ENCODE measurements at regions not wholly inside any gene's neighbourhood (a gene's known extent, or its start where the extent isn't known, plus 50 kb on each side); places are given as distances from the start of the nearest gene placed in this dataset.

DNA sequence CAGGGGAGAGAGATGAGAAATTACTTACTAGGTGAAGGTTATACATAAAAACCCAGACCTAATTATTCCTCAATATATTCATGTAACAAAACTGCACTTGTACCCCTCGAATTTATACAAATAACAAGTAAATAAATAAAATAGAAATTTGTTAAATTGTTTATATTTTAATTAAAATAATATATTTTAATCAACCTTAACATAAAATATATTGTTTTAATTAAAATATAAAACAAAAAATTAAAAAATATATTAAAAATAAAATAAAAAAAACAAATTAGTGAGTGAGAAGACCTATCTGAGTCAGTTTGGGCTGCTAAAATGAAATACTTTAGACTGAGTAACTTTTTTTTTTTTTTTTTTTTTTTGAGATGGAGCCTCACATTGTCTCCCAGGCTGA is 87.4 kb upstream of the PCDH7 start:
- Histone ChIP-seq H3K27me3 (no peaks in the 10 kb centered on the region), H3K27ac (no peak overlapping the region), H3K9me3 (no peaks in the 10 kb centered on the region), H3K4me3 (no peak overlapping the region), H3K4me1 (no peaks in the 10 kb centered on the region), H3K36me3 (no peaks in the 10 kb centered on the region)
- intact Hi-C loops (cut with DNase I; ENCODE audit: low total_unique reads): no loop called here
- TF ChIP-seq POLR2A (IDR thresholded peaks at IDR 0.05): no peak
- TF ChIP-seq, protein P1, sequence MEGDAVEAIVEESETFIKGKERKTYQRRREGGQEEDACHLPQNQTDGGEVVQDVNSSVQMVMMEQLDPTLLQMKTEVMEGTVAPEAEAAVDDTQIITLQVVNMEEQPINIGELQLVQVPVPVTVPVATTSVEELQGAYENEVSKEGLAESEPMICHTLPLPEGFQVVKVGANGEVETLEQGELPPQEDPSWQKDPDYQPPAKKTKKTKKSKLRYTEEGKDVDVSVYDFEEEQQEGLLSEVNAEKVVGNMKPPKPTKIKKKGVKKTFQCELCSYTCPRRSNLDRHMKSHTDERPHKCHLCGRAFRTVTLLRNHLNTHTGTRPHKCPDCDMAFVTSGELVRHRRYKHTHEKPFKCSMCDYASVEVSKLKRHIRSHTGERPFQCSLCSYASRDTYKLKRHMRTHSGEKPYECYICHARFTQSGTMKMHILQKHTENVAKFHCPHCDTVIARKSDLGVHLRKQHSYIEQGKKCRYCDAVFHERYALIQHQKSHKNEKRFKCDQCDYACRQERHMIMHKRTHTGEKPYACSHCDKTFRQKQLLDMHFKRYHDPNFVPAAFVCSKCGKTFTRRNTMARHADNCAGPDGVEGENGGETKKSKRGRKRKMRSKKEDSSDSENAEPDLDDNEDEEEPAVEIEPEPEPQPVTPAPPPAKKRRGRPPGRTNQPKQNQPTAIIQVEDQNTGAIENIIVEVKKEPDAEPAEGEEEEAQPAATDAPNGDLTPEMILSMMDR (IDR thresholded peaks at IDR 0.05 in 4 of 5, conservative IDR thresholded peaks at IDR 0.05 in 1 of 5): no peak
- ATAC-seq (no peak), DNase-seq (no peak)
- in situ Hi-C loops (cut with MboI; ENCODE audit: low sequenced_read_pairs in 4 of 4): no loop called here

DNA sequence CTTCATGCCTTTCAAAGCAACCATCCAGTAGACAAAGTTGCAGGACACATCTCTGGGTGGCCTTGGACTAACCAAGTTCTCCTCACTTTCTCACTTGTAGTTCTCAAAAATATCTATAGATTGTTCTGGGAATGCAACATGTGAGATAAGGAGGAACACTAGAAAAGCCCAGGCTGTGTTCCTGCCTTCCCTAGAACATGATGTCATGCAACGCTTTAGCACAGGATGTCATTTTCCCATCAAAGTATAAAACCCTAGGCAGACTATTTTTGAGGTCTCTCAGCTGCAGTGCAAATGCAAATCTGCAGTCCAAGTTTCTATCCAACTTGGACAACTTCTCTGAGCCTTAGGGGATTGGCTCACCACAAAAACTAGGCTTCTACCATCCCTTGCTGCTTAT is 78.8 kb upstream of the PCDH7 start:
- Histone ChIP-seq H3K27me3 (no peaks in the 10 kb centered on the region), H3K36me3 (no peaks in the 10 kb centered on the region), H3K27ac (no peak overlapping the region), H3K4me3 (no peak overlapping the region), H3K9me3 (no peaks in the 10 kb centered on the region), H3K4me1 (no peaks in the 10 kb centered on the region)
- intact Hi-C loops (cut with DNase I; ENCODE audit: low total_unique reads): no loop called here
- ATAC-seq (no peak), DNase-seq (no peak)
- in situ Hi-C loops (cut with MboI; ENCODE audit: low sequenced_read_pairs in 4 of 4): no loop called here
- no peak for TF ChIP-seq POLR2A (IDR thresholded peaks at IDR 0.05)
- TF ChIP-seq, protein P1 (IDR thresholded peaks at IDR 0.05 in 4 of 5, conservative IDR thresholded peaks at IDR 0.05 in 1 of 5): no peak

DNA sequence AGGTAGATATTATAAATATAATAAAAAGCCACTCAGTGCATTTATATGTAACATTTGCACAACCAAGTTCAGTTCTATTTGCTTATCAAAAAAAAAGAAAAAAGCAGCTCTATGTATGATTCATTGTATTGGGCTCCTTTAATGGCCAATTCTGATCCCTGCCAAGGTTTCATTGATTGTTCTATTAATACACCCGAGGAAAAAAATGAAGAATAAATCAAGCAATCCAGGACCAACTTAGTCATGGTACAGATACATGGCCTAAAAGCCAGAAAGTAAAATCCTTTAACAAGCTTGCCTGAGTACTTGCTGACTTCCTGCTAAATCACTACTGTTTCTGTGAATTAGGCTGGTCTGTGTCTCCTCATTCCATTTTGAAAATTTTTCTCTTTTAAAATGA is 77.6 kb upstream of the PCDH7 start:
- no peaks in the 10 kb centered on the region for H3K27me3 ChIP-seq
- no peaks in the 10 kb centered on the region for H3K4me1 ChIP-seq
- TF ChIP-seq, protein P1 (IDR thresholded peaks at IDR 0.05 in 4 of 5, conservative IDR thresholded peaks at IDR 0.05 in 1 of 5): no peak
- TF ChIP-seq POLR2A (IDR thresholded peaks at IDR 0.05): no peak
- ATAC-seq: no peak
- no peak overlapping the region for H3K27ac ChIP-seq
- no peak overlapping the region for H3K4me3 ChIP-seq
- H3K36me3 ChIP-seq: no peaks in the 10 kb centered on the region
- intact Hi-C loops (cut with DNase I; ENCODE audit: low total_unique reads) (no loop called here), in situ Hi-C loops (cut with MboI; ENCODE audit: low sequenced_read_pairs in 4 of 4) (no loop called here)
- DNase-seq: no peak
- no peaks in the 10 kb centered on the region for H3K9me3 ChIP-seq

DNA sequence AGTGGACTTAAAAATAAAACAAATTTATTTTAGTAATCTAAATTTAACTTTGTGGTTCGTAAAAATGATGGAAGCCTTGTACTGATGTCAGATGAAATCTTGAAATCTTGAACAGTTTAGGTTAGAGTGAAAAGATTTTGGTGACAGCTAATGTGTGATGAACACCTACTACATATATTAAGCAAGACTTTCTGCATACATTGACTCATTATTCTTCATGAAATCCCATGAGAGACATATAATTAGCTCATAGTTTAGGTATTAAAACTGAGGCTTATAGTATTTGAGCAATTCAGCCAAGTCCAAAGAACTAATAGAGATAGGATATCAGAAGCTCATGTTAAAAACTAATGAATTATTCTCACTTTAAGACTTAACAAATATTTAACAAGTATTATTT is 66.9 kb upstream of the PCDH7 start:
- in situ Hi-C loops (cut with MboI; ENCODE audit: low sequenced_read_pairs in 4 of 4) (no loop called here), intact Hi-C loops (cut with DNase I; ENCODE audit: low total_unique reads) (no loop called here)
- no peak for ATAC-seq
- no peaks in the 10 kb centered on the region for H3K36me3 ChIP-seq
- no peaks in the 10 kb centered on the region for H3K9me3 ChIP-seq
- no peaks in the 10 kb centered on the region for H3K4me1 ChIP-seq
- no peak overlapping the region for H3K4me3 ChIP-seq
- no peaks in the 10 kb centered on the region for H3K27me3 ChIP-seq
- no peak for DNase-seq
- no peak overlapping the region for H3K27ac ChIP-seq
- no peak for TF ChIP-seq POLR2A (IDR thresholded peaks at IDR 0.05)
- TF ChIP-seq, protein P1 (IDR thresholded peaks at IDR 0.05 in 4 of 5, conservative IDR thresholded peaks at IDR 0.05 in 1 of 5): no peak

DNA sequence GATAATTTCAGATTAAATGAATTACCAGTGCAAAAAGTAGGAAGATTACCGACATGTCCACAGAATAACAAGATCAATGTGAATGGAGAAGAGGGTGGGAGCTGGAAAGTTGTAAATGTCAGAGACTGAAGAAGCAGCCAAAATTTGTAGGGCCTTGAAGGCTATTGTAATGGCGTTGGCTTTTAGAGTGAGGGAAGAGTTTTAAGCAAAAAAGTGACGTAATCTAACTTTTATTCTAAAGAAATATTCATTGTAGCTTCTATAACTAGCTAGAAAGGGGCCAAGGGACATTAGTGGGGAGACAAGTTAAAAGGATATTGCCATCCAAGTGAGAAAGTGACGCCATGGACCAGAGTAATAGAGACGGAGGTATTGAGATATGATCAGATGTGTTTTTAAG is 63.3 kb upstream of the PCDH7 start:
- intact Hi-C loops (cut with DNase I; ENCODE audit: low total_unique reads): no loop called here
- Histone ChIP-seq H3K4me1 (no peaks in the 10 kb centered on the region), H3K27me3 (no peaks in the 10 kb centered on the region), H3K27ac (no peak overlapping the region), H3K36me3 (no peaks in the 10 kb centered on the region), H3K4me3 (no peak overlapping the region), H3K9me3 (no peaks in the 10 kb centered on the region)
- ATAC-seq (no peak), DNase-seq (no peak)
- TF ChIP-seq, protein P1 (IDR thresholded peaks at IDR 0.05 in 4 of 5, conservative IDR thresholded peaks at IDR 0.05 in 1 of 5): no peak
- no peak for TF ChIP-seq POLR2A (IDR thresholded peaks at IDR 0.05)
- in situ Hi-C loops (cut with MboI; ENCODE audit: low sequenced_read_pairs in 4 of 4): no loop called here
